ENCODE measurements at regions not wholly inside any gene's neighbourhood (a gene's known extent, or its start where the extent isn't known, plus 50 kb on each side); places are given as distances from the start of the nearest gene placed in this dataset.

DNA sequence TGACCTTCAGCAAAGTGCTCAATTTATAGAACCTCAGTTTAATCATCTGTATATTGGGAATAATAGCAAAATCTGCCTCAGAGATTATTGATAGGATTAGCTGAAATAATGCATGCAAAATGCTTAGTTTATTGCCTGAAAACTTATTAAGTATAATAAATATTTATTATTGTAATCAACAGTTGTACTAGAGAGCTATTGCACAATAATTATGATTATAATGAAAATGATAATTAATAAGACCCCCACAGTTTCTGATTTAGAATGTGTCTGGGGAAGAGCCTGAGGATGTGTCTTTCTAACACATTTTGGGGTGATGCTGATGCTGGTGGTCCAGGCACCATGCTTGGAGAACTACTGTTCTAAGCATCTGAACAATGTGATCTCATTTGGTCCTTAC lies 419.6 kb downstream of the NPIPA7 start:
- Histone ChIP-seq H3K4me3 (no peak overlapping the region), H3K4me2 (no peak overlapping the region), H4K20me1 (no peaks in the 10 kb centered on the region), H3K9me3 (no peaks in the 10 kb centered on the region), H3K36me3 (no peaks in the 10 kb centered on the region), H3K4me1 (no peaks in the 10 kb centered on the region), H3K9ac (no peak overlapping the region), H3K27ac (no peak overlapping the region), H3K27me3 (no peaks in the 10 kb centered on the region)
- peak; percentile 14; the same call in 1 of the 2 replicates for TF ChIP-seq Cebpa-rat (IDR thresholded peaks at IDR 0.05)

DNA sequence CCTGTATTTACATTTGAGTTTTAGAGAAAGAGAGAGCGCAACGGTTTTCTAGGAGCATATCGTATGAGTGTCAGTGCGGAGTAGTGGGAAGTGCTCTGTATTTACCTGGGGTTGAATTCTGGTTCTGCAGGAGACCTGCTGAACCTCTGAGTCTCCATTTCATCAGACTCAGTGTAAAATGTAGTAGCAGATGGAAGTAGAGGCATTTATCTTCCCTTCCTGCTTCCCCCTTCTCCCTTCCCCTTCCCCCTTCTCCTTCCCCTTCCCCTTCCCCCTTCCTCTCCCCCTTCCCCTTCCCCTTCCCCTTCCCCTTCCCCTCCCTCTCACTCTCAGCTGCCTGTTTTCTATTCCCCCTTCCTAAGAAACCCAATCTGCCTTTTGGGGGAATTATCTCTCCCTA lies 426.9 kb downstream of the NPIPA7 start:
- Histone ChIP-seq H3K9me3 (no peaks in the 10 kb centered on the region), H3K9ac (no peak overlapping the region), H3K27ac (no peak overlapping the region), H3K4me1 (no peaks in the 10 kb centered on the region), H3K4me3 (no peak overlapping the region), H3K4me2 (no peak overlapping the region), H3K27me3 (no peaks in the 10 kb centered on the region), H4K20me1 (no peaks in the 10 kb centered on the region), H3K36me3 (no peaks in the 10 kb centered on the region)
- no peak for TF ChIP-seq Cebpa-rat (IDR thresholded peaks at IDR 0.05)

- H3K4me2 ChIP-seq = no peak overlapping the region
- no peak overlapping the region for H3K4me3 ChIP-seq
- no peaks in the 10 kb centered on the region for H3K36me3 ChIP-seq
- no peaks in the 10 kb centered on the region for H4K20me1 ChIP-seq
- H3K4me1 ChIP-seq = no peaks in the 10 kb centered on the region
- no peak overlapping the region for H3K9ac ChIP-seq
- peaks cover 11% of the 10 kb centered on the region for H3K9me3 ChIP-seq
- TF ChIP-seq Cebpa-rat (IDR thresholded peaks at IDR 0.05) = no peak
- H3K27me3 ChIP-seq = no peaks in the 10 kb centered on the region
- no peak overlapping the region for H3K27ac ChIP-seq
Observed at GRCh38 chr16:16815641-16816040, 436.7 kb downstream of the NPIPA7 start.

DNA sequence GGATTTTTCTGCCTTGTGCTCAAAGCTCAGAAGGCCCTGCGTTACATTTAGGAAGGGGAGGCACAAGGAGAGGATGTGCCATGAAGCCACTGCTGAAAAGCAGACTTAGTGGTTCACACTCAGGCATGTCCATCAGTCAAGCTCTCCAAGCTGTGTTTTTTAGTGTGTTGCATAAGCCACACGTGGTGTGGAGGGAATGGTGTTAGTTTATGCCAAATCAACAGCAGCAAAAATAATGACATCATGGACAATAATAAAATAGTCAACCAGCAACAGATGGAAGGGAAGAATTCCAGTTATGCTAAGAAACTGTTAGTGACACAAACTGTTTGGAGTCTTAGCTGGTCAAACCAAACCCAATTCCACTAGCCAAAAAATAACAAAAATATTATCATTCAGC lies 438.3 kb downstream of the NPIPA7 start:
- no peaks in the 10 kb centered on the region for H3K4me1 ChIP-seq
- no peak overlapping the region for H3K9ac ChIP-seq
- no peak for TF ChIP-seq Cebpa-rat (IDR thresholded peaks at IDR 0.05)
- no peak overlapping the region for H3K4me3 ChIP-seq
- no peak overlapping the region for H3K27ac ChIP-seq
- no peaks in the 10 kb centered on the region for H4K20me1 ChIP-seq
- no peak overlapping the region for H3K4me2 ChIP-seq
- H3K36me3 ChIP-seq = no peaks in the 10 kb centered on the region
- peaks cover 26% of the 10 kb centered on the region for H3K9me3 ChIP-seq
- H3K27me3 ChIP-seq = no peaks in the 10 kb centered on the region

GRCh38 chr16:16821261-16821660 lies 442.3 kb downstream of the NPIPA7 start:
- TF ChIP-seq Cebpa-rat (IDR thresholded peaks at IDR 0.05) = no peak
- H3K4me3 ChIP-seq = no peak overlapping the region
- H3K9me3 ChIP-seq = peaks cover 34% of the 10 kb centered on the region
- H3K4me2 ChIP-seq = no peak overlapping the region
- no peaks in the 10 kb centered on the region for H4K20me1 ChIP-seq
- no peak overlapping the region for H3K9ac ChIP-seq
- no peaks in the 10 kb centered on the region for H3K36me3 ChIP-seq
- no peaks in the 10 kb centered on the region for H3K27me3 ChIP-seq
- no peak overlapping the region for H3K27ac ChIP-seq
- no peaks in the 10 kb centered on the region for H3K4me1 ChIP-seq

DNA sequence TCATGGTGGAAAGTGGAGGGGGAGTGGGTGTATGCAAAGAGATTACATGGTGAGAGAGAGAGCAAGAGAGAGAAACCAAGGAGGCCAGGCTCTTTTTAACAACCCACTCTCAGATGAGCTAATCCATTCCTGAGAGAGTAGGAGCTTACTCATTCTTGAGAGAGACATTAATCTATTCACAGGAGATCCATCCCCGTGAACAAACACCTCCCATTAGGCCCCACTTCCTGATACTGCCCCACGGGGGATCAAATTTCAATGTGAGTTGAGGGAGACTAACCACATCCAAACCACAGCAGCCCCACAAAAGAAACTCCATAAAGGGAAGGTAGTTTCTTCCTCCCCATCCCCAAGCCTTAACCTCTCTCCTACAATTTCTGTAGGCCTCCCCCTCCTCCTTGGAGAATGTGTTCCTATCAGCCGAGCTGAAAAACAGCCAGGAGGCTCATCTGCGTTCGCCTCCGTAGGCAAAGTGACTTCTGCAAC lies 450.0 kb downstream of the NPIPA7 start:
- no peaks in the 10 kb centered on the region for H4K20me1 ChIP-seq
- no peaks in the 10 kb centered on the region for H3K27me3 ChIP-seq
- no peak overlapping the region for H3K4me3 ChIP-seq
- no peak for TF ChIP-seq Cebpa-rat (IDR thresholded peaks at IDR 0.05)
- H3K9me3 ChIP-seq = peaks cover 6% of the 10 kb centered on the region; the same call in 1 of the 2 replicates
- H3K27ac ChIP-seq = no peak overlapping the region
- H3K4me1 ChIP-seq = peaks cover 13% of the 10 kb centered on the region
- no peak overlapping the region for H3K9ac ChIP-seq
- H3K4me2 ChIP-seq = peak overlapping the region; percentile 50
- no peaks in the 10 kb centered on the region for H3K36me3 ChIP-seq

DNA sequence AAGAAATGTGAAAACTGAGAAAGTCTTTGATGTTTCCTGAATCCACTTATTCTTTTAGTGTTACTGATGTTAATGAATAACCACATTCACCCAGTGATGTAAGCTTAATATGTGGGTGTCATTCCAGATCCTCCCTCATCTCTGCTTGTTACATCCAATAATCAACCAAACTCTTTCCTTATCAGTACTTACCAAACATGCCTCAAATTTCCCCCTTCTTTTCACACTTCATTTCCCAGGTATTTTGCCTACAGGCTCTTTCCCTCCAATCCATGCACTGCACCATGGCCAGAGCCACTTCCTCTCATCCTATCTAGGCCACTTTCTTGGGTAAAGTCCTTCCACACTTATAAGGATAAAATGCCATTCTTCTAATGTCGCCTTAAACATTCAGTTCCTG lies 451.5 kb downstream of the NPIPA7 start:
- H3K4me2 ChIP-seq = no peak overlapping the region
- H3K9me3 ChIP-seq = no peaks in the 10 kb centered on the region
- TF ChIP-seq Cebpa-rat (IDR thresholded peaks at IDR 0.05) = no peak
- H3K4me3 ChIP-seq = no peak overlapping the region
- H3K27ac ChIP-seq = no peak overlapping the region
- H4K20me1 ChIP-seq = no peaks in the 10 kb centered on the region
- H3K27me3 ChIP-seq = no peaks in the 10 kb centered on the region
- peaks cover 13% of the 10 kb centered on the region for H3K4me1 ChIP-seq
- H3K36me3 ChIP-seq = no peaks in the 10 kb centered on the region
- H3K9ac ChIP-seq = no peak overlapping the region

- peaks cover 13% of the 10 kb centered on the region for H3K4me1 ChIP-seq
- H4K20me1 ChIP-seq = no peaks in the 10 kb centered on the region
- no peaks in the 10 kb centered on the region for H3K9me3 ChIP-seq
- H3K27ac ChIP-seq = no peak overlapping the region
- no peak overlapping the region for H3K9ac ChIP-seq
- TF ChIP-seq Cebpa-rat (IDR thresholded peaks at IDR 0.05) = no peak
- H3K36me3 ChIP-seq = no peaks in the 10 kb centered on the region
- H3K27me3 ChIP-seq = no peaks in the 10 kb centered on the region
- H3K4me2 ChIP-seq = no peak overlapping the region
- H3K4me3 ChIP-seq = no peak overlapping the region
Observed at GRCh38 chr16:16830973-16831372, 452.0 kb downstream of the NPIPA7 start.

GRCh38 chr16:16833165-16833564 lies 454.2 kb downstream of the NPIPA7 start:
- Histone ChIP-seq H3K4me2 (no peak overlapping the region), H3K9me3 (no peaks in the 10 kb centered on the region), H3K36me3 (no peaks in the 10 kb centered on the region), H3K4me3 (no peak overlapping the region), H3K27ac (no peak overlapping the region), H3K4me1 (peaks cover 12% of the 10 kb centered on the region), H4K20me1 (no peaks in the 10 kb centered on the region), H3K27me3 (no peaks in the 10 kb centered on the region), H3K9ac (no peak overlapping the region)
- no peak for TF ChIP-seq Cebpa-rat (IDR thresholded peaks at IDR 0.05)

DNA sequence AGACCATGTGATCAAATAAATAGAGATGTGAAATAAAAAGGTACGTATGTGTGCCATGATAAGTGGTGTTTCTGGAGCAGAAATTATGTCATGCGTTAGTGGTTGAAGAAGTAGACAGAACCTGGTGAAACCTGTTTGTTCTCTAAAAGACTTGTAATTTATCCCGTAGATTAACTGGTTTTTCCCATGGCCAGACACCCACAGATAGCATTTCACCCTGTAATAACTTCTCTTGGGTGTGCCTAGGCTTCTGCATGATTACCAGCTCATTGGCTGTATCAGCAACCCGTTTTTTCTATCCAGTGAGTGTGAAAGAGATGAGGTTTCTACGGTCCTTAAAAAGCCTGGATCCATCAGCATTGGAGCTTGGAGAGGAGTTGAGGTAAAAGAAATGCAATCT lies 471.3 kb downstream of the NPIPA7 start:
- Histone ChIP-seq H3K27me3 (no peaks in the 10 kb centered on the region), H3K9ac (no peak overlapping the region), H4K20me1 (no peaks in the 10 kb centered on the region), H3K4me1 (no peaks in the 10 kb centered on the region), H3K9me3 (no peaks in the 10 kb centered on the region), H3K4me3 (no peak overlapping the region), H3K4me2 (no peak overlapping the region), H3K36me3 (no peaks in the 10 kb centered on the region), H3K27ac (no peak overlapping the region)
- no peak for TF ChIP-seq Cebpa-rat (IDR thresholded peaks at IDR 0.05)

DNA sequence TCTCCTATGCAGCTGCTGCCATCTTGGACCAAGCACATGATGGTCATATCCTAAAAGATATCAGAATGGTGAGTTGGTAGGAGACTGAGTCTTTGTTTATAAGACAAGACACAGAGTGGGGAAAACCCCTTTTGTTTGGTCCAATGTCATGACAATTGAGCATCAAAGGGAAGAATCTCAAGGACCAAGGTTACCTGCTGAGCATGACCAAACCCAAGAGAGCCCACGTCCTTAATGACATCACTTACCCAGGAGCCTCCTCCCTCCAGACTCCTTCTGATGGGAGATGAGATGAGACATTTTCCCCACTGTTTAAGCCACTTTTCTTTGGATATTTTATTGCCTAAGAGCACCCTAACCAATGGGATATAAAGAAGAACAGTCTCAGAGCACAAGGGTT lies 478.1 kb downstream of the NPIPA7 start:
- no peak overlapping the region for H3K27ac ChIP-seq
- H3K4me3 ChIP-seq = no peak overlapping the region
- no peaks in the 10 kb centered on the region for H3K27me3 ChIP-seq
- no peaks in the 10 kb centered on the region for H3K9me3 ChIP-seq
- H3K4me1 ChIP-seq = no peaks in the 10 kb centered on the region
- no peak for TF ChIP-seq Cebpa-rat (IDR thresholded peaks at IDR 0.05)
- H3K36me3 ChIP-seq = no peaks in the 10 kb centered on the region
- no peak overlapping the region for H3K4me2 ChIP-seq
- no peaks in the 10 kb centered on the region for H4K20me1 ChIP-seq
- no peak overlapping the region for H3K9ac ChIP-seq
